DOHH2 (cell line): ENCODE measurements at regions not wholly inside any gene's neighbourhood (a gene's known extent, or its start where the extent isn't known, plus 50 kb on each side); places are given as distances from the start of the nearest gene placed in this dataset.

Source experiments
- EZH2phosphoT487 ChIP-seq: fragments of 200-600 bp; sonication (generic); IDR thresholded peaks from 2 replicates; pipeline ENCODE4 v1.6.1; 2017; ENCODE audit warnings: borderline replicate concordance, mild to moderate bottlenecking, antibody characterized with exemption, low read length, moderate library complexity, mixed read lengths
- TF ChIP-seq, protein P1 (sequence below): fragments of 200-600 bp; sonication (generic); IDR thresholded peaks from one replicate; pipeline ENCODE4 v1.5.1; 2014; ENCODE audit warnings: antibody characterized with exemption, mild to moderate bottlenecking, low read depth, low read length; ENCODE audit not compliant: poor library complexity, severe bottlenecking

- TF ChIP-seq, protein P1, sequence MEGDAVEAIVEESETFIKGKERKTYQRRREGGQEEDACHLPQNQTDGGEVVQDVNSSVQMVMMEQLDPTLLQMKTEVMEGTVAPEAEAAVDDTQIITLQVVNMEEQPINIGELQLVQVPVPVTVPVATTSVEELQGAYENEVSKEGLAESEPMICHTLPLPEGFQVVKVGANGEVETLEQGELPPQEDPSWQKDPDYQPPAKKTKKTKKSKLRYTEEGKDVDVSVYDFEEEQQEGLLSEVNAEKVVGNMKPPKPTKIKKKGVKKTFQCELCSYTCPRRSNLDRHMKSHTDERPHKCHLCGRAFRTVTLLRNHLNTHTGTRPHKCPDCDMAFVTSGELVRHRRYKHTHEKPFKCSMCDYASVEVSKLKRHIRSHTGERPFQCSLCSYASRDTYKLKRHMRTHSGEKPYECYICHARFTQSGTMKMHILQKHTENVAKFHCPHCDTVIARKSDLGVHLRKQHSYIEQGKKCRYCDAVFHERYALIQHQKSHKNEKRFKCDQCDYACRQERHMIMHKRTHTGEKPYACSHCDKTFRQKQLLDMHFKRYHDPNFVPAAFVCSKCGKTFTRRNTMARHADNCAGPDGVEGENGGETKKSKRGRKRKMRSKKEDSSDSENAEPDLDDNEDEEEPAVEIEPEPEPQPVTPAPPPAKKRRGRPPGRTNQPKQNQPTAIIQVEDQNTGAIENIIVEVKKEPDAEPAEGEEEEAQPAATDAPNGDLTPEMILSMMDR = no peak
- TF ChIP-seq EZH2phosphoT487 = no peak
These were observed 1248.5 kb downstream of the ROBO1 start for GRCh38 chr3:78519281-78519680.
